K562 (cell line): ENCODE measurements at regions not wholly inside any gene's neighbourhood (a gene's known extent, or its start where the extent isn't known, plus 50 kb on each side); places are given as distances from the start of the nearest gene placed in this dataset.

Experiments
- HMGXB4 ChIP-seq: sonication (generic); formaldehyde crosslinking; IDR thresholded peaks from 2 replicates; pipeline ENCODE4 v1.8.1; 2023; ENCODE audit warnings: mild to moderate bottlenecking, missing genetic modification reagents
- HNRNPK ChIP-seq: fragments of 200-400 bp; formaldehyde crosslinking; IDR thresholded peaks from one replicate; pipeline ENCODE4 v1.6.1; 2018; ENCODE audit warnings: mild to moderate bottlenecking, low read depth, low read length; ENCODE audit not compliant: poor library complexity, severe bottlenecking
- IRF9 ChIP-seq: fragments of 450-650 bp; IDR thresholded peaks from 2 replicates; pipeline ENCODE4 v1.6.1; 2016; ENCODE audit warnings: missing biosample characterization, missing genetic modification characterization
- KLF10 ChIP-seq: fragments of 250-450 bp; sonication (Bioruptor Pico); IDR thresholded peaks from 2 replicates; pipeline ENCODE4 v1.6.1; 2021; ENCODE audit warnings: matching md5 sums
- POLR2A ChIP-seq: fragments of 450-650 bp; conservative IDR thresholded peaks from 2 replicates; pipeline ENCODE4 v1.6.1; 2016
- POLR2AphosphoS5 ChIP-seq: IDR thresholded peaks from 2 replicates; pipeline ENCODE4 v1.6.1; 2011; ENCODE audit warnings: mild to moderate bottlenecking, low read depth, low read length, moderate library complexity; ENCODE audit not compliant: control insufficient read depth, insufficient read depth
- POLR3A ChIP-seq: IDR thresholded peaks from 2 replicates; pipeline ENCODE4 v1.6.1; 2011; ENCODE audit warnings: borderline replicate concordance, mild to moderate bottlenecking, moderate library complexity; ENCODE audit not compliant: insufficient read length, insufficient read depth; ENCODE audit errors: extremely low read depth
- ZBTB7A ChIP-seq: IDR thresholded peaks from 2 replicates; pipeline ENCODE4 v1.6.1; 2011; ENCODE audit warnings: low read depth, mild to moderate bottlenecking, low read length, moderate library complexity, borderline replicate concordance; ENCODE audit not compliant: control insufficient read depth
- ZNF512 ChIP-seq: IDR thresholded peaks from 2 replicates; pipeline ENCODE4 v1.6.1; 2016; ENCODE audit warnings: missing genetic modification characterization, missing compliant biosample characterization
- TF ChIP-seq, protein P1 (sequence below), 3 experiments: IDR thresholded peaks in 2 of 3; conservative IDR thresholded peaks in 1 of 3; 2 replicates each; pipeline ENCODE4 v1.5.1; 2011 to 2012; ENCODE audit warnings: low read length in 3 of 3, mild to moderate bottlenecking in 3 of 3, control low read depth in 2 of 3, improper control_type of control experiment in 1 of 3, inconsistent platforms in 1 of 3, low read depth in 1 of 3, mixed read lengths in 1 of 3, moderate library complexity in 1 of 3; ENCODE audit not compliant: insufficient read depth in 2 of 3
- TF ChIP-seq, protein P2 (sequence below): fragments of 450-650 bp; formaldehyde crosslinking; IDR thresholded peaks from 2 replicates; pipeline ENCODE4 v1.4.0; 2022; ENCODE audit warnings: missing genetic modification characterization
- TF ChIP-seq, protein P3 (sequence below): sonication (generic); formaldehyde crosslinking; IDR thresholded peaks from 2 replicates; pipeline ENCODE4 v1.8.0; 2022; ENCODE audit warnings: mild to moderate bottlenecking, missing genetic modification reagents

DNA sequence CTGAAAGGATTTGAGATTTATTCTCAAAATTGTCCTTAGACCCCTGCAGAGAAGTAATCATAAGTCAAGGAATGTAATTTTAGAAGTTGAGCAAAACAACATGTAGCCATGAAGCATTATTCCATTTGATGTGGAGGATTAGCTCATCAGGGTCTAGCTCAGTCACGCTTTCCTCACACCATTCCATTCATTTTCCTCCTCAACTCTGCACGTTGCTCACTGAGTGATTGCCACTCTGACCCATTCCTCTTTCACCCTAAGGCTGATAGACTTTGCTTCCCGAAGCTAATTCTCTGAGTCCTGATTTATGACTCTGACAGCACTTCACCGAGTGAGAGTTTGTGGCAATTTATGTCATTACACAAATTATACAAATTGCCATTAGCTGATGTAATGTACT lies 820.6 kb upstream of the PIK3C3 start:
- TF ChIP-seq POLR3A (no peak), POLR2AphosphoS5 (no peak), POLR2A (no peak), HNRNPK (no peak), IRF9 (no peak), KLF10 (CRISPR knock-in tag) (no peak), HMGXB4 (CRISPR knock-in tag) (no peak), ZBTB7A (no peak), ZNF512 (tag) (no peak)
- TF ChIP-seq, protein P1, sequence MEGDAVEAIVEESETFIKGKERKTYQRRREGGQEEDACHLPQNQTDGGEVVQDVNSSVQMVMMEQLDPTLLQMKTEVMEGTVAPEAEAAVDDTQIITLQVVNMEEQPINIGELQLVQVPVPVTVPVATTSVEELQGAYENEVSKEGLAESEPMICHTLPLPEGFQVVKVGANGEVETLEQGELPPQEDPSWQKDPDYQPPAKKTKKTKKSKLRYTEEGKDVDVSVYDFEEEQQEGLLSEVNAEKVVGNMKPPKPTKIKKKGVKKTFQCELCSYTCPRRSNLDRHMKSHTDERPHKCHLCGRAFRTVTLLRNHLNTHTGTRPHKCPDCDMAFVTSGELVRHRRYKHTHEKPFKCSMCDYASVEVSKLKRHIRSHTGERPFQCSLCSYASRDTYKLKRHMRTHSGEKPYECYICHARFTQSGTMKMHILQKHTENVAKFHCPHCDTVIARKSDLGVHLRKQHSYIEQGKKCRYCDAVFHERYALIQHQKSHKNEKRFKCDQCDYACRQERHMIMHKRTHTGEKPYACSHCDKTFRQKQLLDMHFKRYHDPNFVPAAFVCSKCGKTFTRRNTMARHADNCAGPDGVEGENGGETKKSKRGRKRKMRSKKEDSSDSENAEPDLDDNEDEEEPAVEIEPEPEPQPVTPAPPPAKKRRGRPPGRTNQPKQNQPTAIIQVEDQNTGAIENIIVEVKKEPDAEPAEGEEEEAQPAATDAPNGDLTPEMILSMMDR (IDR thresholded peaks at IDR 0.05 in 2 of 3, conservative IDR thresholded peaks at IDR 0.05 in 1 of 3; ENCODE audit: insufficient read depth in 2 of 3, low read depth in 1 of 3, low read length in 3 of 3): no peak
- TF ChIP-seq, protein P2, sequence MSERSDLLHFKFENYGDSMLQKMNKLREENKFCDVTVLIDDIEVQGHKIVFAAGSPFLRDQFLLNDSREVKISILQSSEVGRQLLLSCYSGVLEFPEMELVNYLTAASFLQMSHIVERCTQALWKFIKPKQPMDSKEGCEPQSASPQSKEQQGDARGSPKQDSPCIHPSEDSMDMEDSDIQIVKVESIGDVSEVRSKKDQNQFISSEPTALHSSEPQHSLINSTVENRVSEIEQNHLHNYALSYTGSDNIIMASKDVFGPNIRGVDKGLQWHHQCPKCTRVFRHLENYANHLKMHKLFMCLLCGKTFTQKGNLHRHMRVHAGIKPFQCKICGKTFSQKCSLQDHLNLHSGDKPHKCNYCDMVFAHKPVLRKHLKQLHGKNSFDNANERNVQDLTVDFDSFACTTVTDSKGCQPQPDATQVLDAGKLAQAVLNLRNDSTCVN (CRISPR knock-in tag): no peak
- TF ChIP-seq, protein P3, sequence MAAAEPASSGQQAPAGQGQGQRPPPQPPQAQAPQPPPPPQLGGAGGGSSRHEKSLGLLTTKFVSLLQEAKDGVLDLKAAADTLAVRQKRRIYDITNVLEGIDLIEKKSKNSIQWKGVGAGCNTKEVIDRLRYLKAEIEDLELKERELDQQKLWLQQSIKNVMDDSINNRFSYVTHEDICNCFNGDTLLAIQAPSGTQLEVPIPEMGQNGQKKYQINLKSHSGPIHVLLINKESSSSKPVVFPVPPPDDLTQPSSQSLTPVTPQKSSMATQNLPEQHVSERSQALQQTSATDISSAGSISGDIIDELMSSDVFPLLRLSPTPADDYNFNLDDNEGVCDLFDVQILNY (CRISPR knock-in tag): no peak
